Kidney (tissue), 13 donors: ENCODE measurements at regions not wholly inside any gene's neighbourhood (a gene's known extent, or its start where the extent isn't known, plus 50 kb on each side); places are given as distances from the start of the nearest gene placed in this dataset.

Experiments used
- DNase-seq, 5 donors: peaks; one replicate each; pipeline ENCODE4 v3.0.0-alpha.2; 2013 to 2020
- FAIRE-seq: peaks from 2 replicates; lab custom pipeline; 2012; peaks lifted over from hg19 to GRCh38; lab: Jason Lieb, UNC
- H3K27ac ChIP-seq, 2 donors: one replicate each; pipeline ENCODE4 v1.7.0; 2013; ENCODE audit warnings: low read depth in 2 of 2, low read length in 2 of 2, inconsistent platforms in 1 of 2
- H3K27me3 ChIP-seq: one replicate; pipeline ENCODE4 v1.7.1; 2013; ENCODE audit warnings: low read length, inconsistent platforms; ENCODE audit not compliant: control insufficient read depth, insufficient read depth
- H3K36me3 ChIP-seq, 3 donors: one replicate each; pipeline versions ENCODE4 v1.7.0 to v1.7.1; 2013; ENCODE audit warnings: low read length in 3 of 3, control low read depth in 1 of 3, inconsistent platforms in 1 of 3; ENCODE audit not compliant: insufficient read depth in 3 of 3, control insufficient read depth in 2 of 3
- H3K4me1 ChIP-seq, 3 donors: one replicate each; pipeline versions ENCODE4 v1.7.0 to v1.7.1; 2013; ENCODE audit warnings: low read length in 3 of 3, inconsistent platforms in 1 of 3, low read depth in 1 of 3; ENCODE audit not compliant: control insufficient read depth in 2 of 3, insufficient read depth in 2 of 3
- H3K4me3 ChIP-seq, 3 donors: one replicate each; pipeline versions ENCODE4 v1.7.0 to v1.8.1; 2013; ENCODE audit warnings: low read length in 3 of 3, control low read depth in 1 of 3, inconsistent platforms in 1 of 3
- H3K9ac ChIP-seq, 3 donors: one replicate each; pipeline versions ENCODE4 v1.7.0 to v1.7.1; 2013; ENCODE audit warnings: low read length in 3 of 3, control low read depth in 1 of 3, inconsistent platforms in 1 of 3
- H3K9me3 ChIP-seq, 3 donors: one replicate each; pipeline versions ENCODE4 v1.7.0 to v1.7.1; 2013; ENCODE audit warnings: low read length in 3 of 3, control low read depth in 1 of 3, inconsistent platforms in 1 of 3; ENCODE audit not compliant: control insufficient read depth in 2 of 3, insufficient read depth in 1 of 3
- CTCF ChIP-seq: IDR thresholded peaks from 3 replicates; pipeline ENCODE4 v1.5.1; 2012; ENCODE audit warnings: mild to moderate bottlenecking, moderate library complexity, borderline replicate concordance; ENCODE audit not compliant: insufficient read depth; ENCODE audit errors: extremely low read depth
- intact Hi-C: fragments of 100-400 bp; cut with DNase I; formaldehyde crosslinking; loops from one replicate; pipeline ENCODE4 v1.11.1; 2022
- donor health status: control.
- donor health status: control.
- donor health status: control.
- donor health status: control.
- donor health status: control.
- donor health status: DM: yes; HTN: yes; CAD: no.
- donor health status: Normal renal cell carcinoma (clear cell type).

DNA sequence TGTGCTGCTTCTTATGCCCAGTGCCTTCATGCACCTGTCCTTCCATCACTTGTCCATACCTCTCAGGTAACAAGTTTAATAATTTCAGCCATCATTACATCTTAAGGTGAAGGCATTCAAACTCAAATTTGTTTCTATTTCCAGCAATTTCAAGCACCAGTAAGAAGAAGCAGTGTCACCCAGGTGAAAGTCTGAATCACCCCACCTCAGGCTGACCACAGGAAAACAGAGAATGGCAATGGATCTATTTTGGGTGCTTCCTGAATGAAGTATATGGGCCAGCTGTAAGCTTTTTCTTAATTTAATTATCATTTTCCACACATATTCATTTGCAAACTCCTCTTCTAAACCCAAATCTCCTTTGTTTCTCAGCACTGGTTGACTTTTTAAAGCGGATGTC lies 372.7 kb upstream of the SOX11 start:
- FAIRE-seq (no peak), DNase-seq (no peak)
- no peaks in the 10 kb centered on the region for H3K36me3 ChIP-seq
- H3K4me3 ChIP-seq = no peak overlapping the region
- H3K4me1 ChIP-seq = no peaks in the 10 kb centered on the region
- TF ChIP-seq CTCF = no peak
- H3K27ac ChIP-seq = no peak overlapping the region
- no peaks in the 10 kb centered on the region for H3K27me3 ChIP-seq
- intact Hi-C loops = no loop called here
- no peak overlapping the region for H3K9ac ChIP-seq
- H3K9me3 ChIP-seq = no peaks in the 10 kb centered on the region

- intact Hi-C loops = no loop called here
- DNase-seq (no peak), FAIRE-seq (no peak)
- Histone ChIP-seq H3K9me3 (no peaks in the 10 kb centered on the region), H3K27ac (no peak overlapping the region), H3K36me3 (no peaks in the 10 kb centered on the region), H3K27me3 (no peaks in the 10 kb centered on the region), H3K4me1 (no peaks in the 10 kb centered on the region), H3K4me3 (no peak overlapping the region), H3K9ac (no peak overlapping the region)
- no peak for TF ChIP-seq CTCF
Observed at GRCh38 chr2:5322396-5322795, 369.8 kb upstream of the SOX11 start.

DNA sequence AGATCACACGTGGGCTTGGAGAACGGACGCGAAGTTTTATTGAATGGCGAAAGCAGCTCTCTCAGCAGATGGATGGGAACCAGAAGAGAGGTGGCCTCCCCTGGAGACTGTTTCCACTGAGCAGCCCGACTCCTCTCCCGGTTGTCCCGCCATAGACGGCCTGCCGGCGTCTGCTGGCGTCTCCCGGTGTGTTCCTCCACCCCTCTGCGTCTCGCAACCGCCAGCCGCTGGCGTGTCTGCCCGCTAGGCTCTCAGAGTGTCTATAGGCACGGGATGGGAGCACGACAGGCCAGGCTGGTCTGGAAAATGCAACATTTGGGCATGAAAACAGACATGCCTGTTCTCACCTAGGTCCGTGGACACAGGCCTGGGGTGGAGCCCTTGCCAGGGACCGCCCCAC lies 366.7 kb upstream of the SOX11 start:
- H3K9ac ChIP-seq = no peak overlapping the region
- H3K9me3 ChIP-seq = no peaks in the 10 kb centered on the region
- DNase-seq (no peak), FAIRE-seq (no peak)
- no peak for TF ChIP-seq CTCF
- H3K4me3 ChIP-seq = no peak overlapping the region
- no peaks in the 10 kb centered on the region for H3K27me3 ChIP-seq
- no peaks in the 10 kb centered on the region for H3K36me3 ChIP-seq
- intact Hi-C loops = no loop called here
- no peak overlapping the region for H3K27ac ChIP-seq
- H3K4me1 ChIP-seq = no peaks in the 10 kb centered on the region

DNA sequence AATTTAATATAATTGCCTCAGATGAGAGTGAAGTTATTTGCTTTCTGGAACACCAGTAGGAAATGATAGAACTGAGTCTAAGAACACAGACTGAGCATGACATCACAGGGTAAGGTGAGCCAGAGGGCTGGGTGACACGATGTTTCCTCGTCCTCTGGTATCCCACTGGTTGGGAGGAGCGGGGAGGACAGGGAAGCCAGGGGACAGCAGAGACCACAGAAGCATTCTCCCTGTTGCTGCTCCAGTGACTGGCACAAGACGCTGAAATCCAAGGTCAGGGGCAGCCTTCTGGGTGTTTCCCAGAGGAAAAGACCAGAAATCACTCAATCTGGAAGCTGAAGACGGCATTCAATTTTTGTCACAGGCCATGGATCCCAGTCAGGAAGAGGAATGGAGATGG lies 363.4 kb upstream of the SOX11 start:
- Histone ChIP-seq H3K27me3 (no peaks in the 10 kb centered on the region), H3K9me3 (no peaks in the 10 kb centered on the region), H3K9ac (no peak overlapping the region), H3K27ac (no peak overlapping the region), H3K4me3 (no peak overlapping the region), H3K4me1 (no peaks in the 10 kb centered on the region), H3K36me3 (no peaks in the 10 kb centered on the region)
- intact Hi-C loops = no loop called here
- TF ChIP-seq CTCF = no peak
- DNase-seq (peak in 1 of 5 donors; percentile 15), FAIRE-seq (no peak)
